CD4-positive, alpha-beta T cell (primary cell): ENCODE measurements at regions not wholly inside any gene's neighbourhood (a gene's known extent, or its start where the extent isn't known, plus 50 kb on each side); places are given as distances from the start of the nearest gene placed in this dataset.
"Not testable (repeated sequence)": the region's sequence is repeated elsewhere in the genome, so short reads cannot be mapped to it uniquely, and the experiment has no call there.

Experiments used
- ATAC-seq: fragments of 200-7000 bp; cut with Tn5 transposase; one replicate; pipeline ENCODE4 v1.10.0; 2022; ENCODE audit warnings: mild to moderate bottlenecking; ENCODE audit not compliant: poor library complexity
- CTCF ChIA-PET: fragments of 350-600 bp; sonication (Branson Sonifier 250); formaldehyde crosslinking; loops from one replicate; lab custom pipeline; 2021; ENCODE audit warnings: antibody characterized with exemption, inconsistent platforms; lab: Charles Lee
- POLR2A ChIA-PET: fragments of 350-600 bp; sonication (Branson Sonifier 250); formaldehyde crosslinking; loops from one replicate; lab custom pipeline; 2021; ENCODE audit warnings: antibody characterized with exemption, inconsistent platforms; lab: Charles Lee
- DNase-seq, 14 experiments: peaks; one replicate each; pipeline ENCODE4 v3.0.0-alpha.2; 2013 to 2020; ENCODE audit warnings: mixed read lengths in 2 of 14
- H3K27ac ChIP-seq, 2 donors: one replicate each; pipeline versions ENCODE4 v1.5.1 to v1.7.0; 2013; ENCODE audit warnings: low read length in 2 of 2, low read depth in 1 of 2, mild to moderate bottlenecking in 1 of 2
- H3K27me3 ChIP-seq, 2 experiments: 1 replicate in 1 of 2; 2 replicates in 1 of 2; pipeline versions ENCODE4 v1.6.1 to v1.7.0; 2013; ENCODE audit warnings: low read length in 2 of 2, control low read depth in 1 of 2, mild to moderate bottlenecking in 1 of 2, moderate library complexity in 1 of 2; ENCODE audit not compliant: insufficient read depth in 2 of 2, control insufficient read depth in 1 of 2
- H3K36me3 ChIP-seq: one replicate; pipeline ENCODE4 v1.6.1; 2013; ENCODE audit warnings: low read length, control low read depth; ENCODE audit not compliant: insufficient read depth
- H3K4me1 ChIP-seq: one replicate; pipeline ENCODE4 v1.6.1; 2013; ENCODE audit warnings: low read length, control low read depth; ENCODE audit not compliant: insufficient read depth
- H3K4me3 ChIP-seq: one replicate; pipeline ENCODE4 v1.5.1; 2013; ENCODE audit warnings: mild to moderate bottlenecking, low read length, moderate library complexity
- H3K9me3 ChIP-seq, 2 experiments: 1 replicate in 1 of 2; 2 replicates in 1 of 2; pipeline versions ENCODE4 v1.6.1 to v1.7.0; 2013; ENCODE audit warnings: low read length in 2 of 2, mild to moderate bottlenecking in 2 of 2, control low read depth in 1 of 2, moderate library complexity in 1 of 2; ENCODE audit not compliant: control insufficient read depth in 1 of 2, insufficient read depth in 1 of 2
- H3K27ac Mint-ChIP-seq: one replicate; pipeline ENCODE4 v1.8.0; 2020; ENCODE audit warnings: mixed read lengths
- H3K27me3 Mint-ChIP-seq: one replicate; pipeline ENCODE4 v1.8.0; 2021; ENCODE audit warnings: mixed read lengths
- H3K36me3 Mint-ChIP-seq: one replicate; pipeline ENCODE4 v1.8.0; 2021; ENCODE audit warnings: low read depth, mixed read lengths
- H3K4me1 Mint-ChIP-seq: one replicate; pipeline ENCODE4 v1.8.0; 2021; ENCODE audit warnings: low read depth, mixed read lengths
- H3K4me3 Mint-ChIP-seq: one replicate; pipeline ENCODE4 v1.8.0; 2020; ENCODE audit warnings: mild to moderate bottlenecking, mixed read lengths
- H3K9me3 Mint-ChIP-seq: one replicate; pipeline ENCODE4 v1.8.0; 2020; ENCODE audit warnings: mixed read lengths
- CTCF ChIP-seq: fragments of 200-600 bp; IDR thresholded peaks from one replicate; pipeline ENCODE4 v1.8.0; 2022; ENCODE audit warnings: antibody characterized with exemption, mild to moderate bottlenecking
- intact Hi-C, 2 experiments: fragments of 100-400 bp; cut with DNase I in 1 of 2; cut with micrococcal nuclease in 1 of 2; formaldehyde crosslinking; loops; one replicate each; pipeline versions ENCODE4 v1.15.1 to v1.9.0; 2023 to 2025; cut with DNase I, micrococcal nuclease

- ATAC-seq (no peak), DNase-seq (no peak)
- Histone ChIP-seq H3K27ac (no peak overlapping the region), H3K27me3 (no peaks in the 10 kb centered on the region), H3K9me3 (peaks cover 0 to 11% of the 10 kb centered on the region in 2 experiments), H3K36me3 (no peaks in the 10 kb centered on the region), H3K4me3 (no peak overlapping the region), H3K4me1 (no peaks in the 10 kb centered on the region)
- H3K27ac Mint-ChIP-seq = no peak overlapping the region
- H3K27me3 Mint-ChIP-seq = no peaks in the 10 kb centered on the region
- no peaks in the 10 kb centered on the region for H3K36me3 Mint-ChIP-seq
- H3K4me1 Mint-ChIP-seq = no peaks in the 10 kb centered on the region
- H3K4me3 Mint-ChIP-seq = no peak overlapping the region
- intact Hi-C loops = no loop called here
- TF ChIP-seq CTCF = no peak
- ChIA-PET CTCF (no interaction called here), POLR2A (no interaction called here)
- H3K9me3 Mint-ChIP-seq = peaks cover 24% of the 10 kb centered on the region
These were observed 335.1 kb downstream of the IZUMO3 start for GRCh38 chr9:24210641-24211040.

- no peak for TF ChIP-seq CTCF
- H3K27ac Mint-ChIP-seq = no peak overlapping the region
- no peaks in the 10 kb centered on the region for H3K27me3 Mint-ChIP-seq
- DNase-seq (no peak), ATAC-seq (no peak)
- Histone ChIP-seq H3K27me3 (no peaks in the 10 kb centered on the region), H3K27ac (no peak overlapping the region), H3K4me1 (no peaks in the 10 kb centered on the region), H3K36me3 (no peaks in the 10 kb centered on the region), H3K4me3 (no peak overlapping the region), H3K9me3 (peaks cover 3 to 8% of the 10 kb centered on the region in 2 experiments)
- H3K36me3 Mint-ChIP-seq = no peaks in the 10 kb centered on the region
- H3K9me3 Mint-ChIP-seq = peaks cover 20% of the 10 kb centered on the region
- no peaks in the 10 kb centered on the region for H3K4me1 Mint-ChIP-seq
- CTCF ChIA-PET = no interaction called here
- POLR2A ChIA-PET = no interaction called here
- intact Hi-C loops = no loop called here
- no peak overlapping the region for H3K4me3 Mint-ChIP-seq
These were observed 355.7 kb downstream of the IZUMO3 start for GRCh38 chr9:24189986-24190385.

GRCh38 chr9:24180572-24180971, 354.5 kb upstream of the ELAVL2 start:
- H3K4me3 ChIP-seq, H3K4me1 ChIP-seq, intact Hi-C loops, CTCF ChIA-PET, DNase-seq, H3K27ac ChIP-seq, H3K36me3 Mint-ChIP-seq, H3K4me1 Mint-ChIP-seq, POLR2A ChIA-PET, ATAC-seq, H3K27ac Mint-ChIP-seq, H3K4me3 Mint-ChIP-seq, H3K36me3 ChIP-seq, H3K27me3 ChIP-seq, H3K27me3 Mint-ChIP-seq: not testable (repeated sequence)
- H3K9me3 Mint-ChIP-seq = peaks cover 39% of the 10 kb centered on the region
- peaks cover 8 to 29% of the 10 kb centered on the region in 2 experiments for H3K9me3 ChIP-seq

GRCh38 chr9:24144796-24145195, 318.8 kb upstream of the ELAVL2 start:
- intact Hi-C loops = no loop called here
- Histone ChIP-seq H3K9me3 (peaks cover 0 to 3% of the 10 kb centered on the region in 2 experiments), H3K36me3 (no peaks in the 10 kb centered on the region), H3K4me3 (no peak overlapping the region), H3K27ac (no peak overlapping the region), H3K4me1 (no peaks in the 10 kb centered on the region), H3K27me3 (no peaks in the 10 kb centered on the region)
- Mint-ChIP-seq H3K27ac (no peak overlapping the region), H3K4me1 (no peaks in the 10 kb centered on the region), H3K9me3 (peaks cover 9% of the 10 kb centered on the region), H3K36me3 (no peaks in the 10 kb centered on the region), H3K27me3 (no peaks in the 10 kb centered on the region), H3K4me3 (no peak overlapping the region)
- DNase-seq = no peak
- no peak for TF ChIP-seq CTCF
- ChIA-PET CTCF (no interaction called here), POLR2A (no interaction called here)
- ATAC-seq = no peak

- H3K4me3 ChIP-seq, H3K4me3 Mint-ChIP-seq, DNase-seq, H3K27me3 ChIP-seq, H3K27ac ChIP-seq, H3K4me1 ChIP-seq, H3K9me3 Mint-ChIP-seq, H3K36me3 Mint-ChIP-seq, H3K27ac Mint-ChIP-seq, ATAC-seq, H3K36me3 ChIP-seq, H3K27me3 Mint-ChIP-seq, H3K4me1 Mint-ChIP-seq, intact Hi-C loops, POLR2A ChIA-PET, CTCF ChIA-PET: not testable (repeated sequence)
- peaks cover 3 to 16% of the 10 kb centered on the region in 2 experiments for H3K9me3 ChIP-seq
These were observed 309.0 kb upstream of the ELAVL2 start for GRCh38 chr9:24135072-24135471.
